WTC11 (cell line): ENCODE measurements at regions not wholly inside any gene's neighbourhood (a gene's known extent, or its start where the extent isn't known, plus 50 kb on each side); places are given as distances from the start of the nearest gene placed in this dataset.

Source experiments
- FOXP1 ChIP-seq: sonication (generic); formaldehyde crosslinking; IDR thresholded peaks from 2 replicates; pipeline ENCODE4 v1.8.0; 2022; ENCODE audit warnings: missing genetic modification reagents, mild to moderate bottlenecking, moderate library complexity, borderline replicate concordance
- GTF2I ChIP-seq: fragments of 250-450 bp; sonication (Bioruptor Pico); conservative IDR thresholded peaks from 2 replicates; pipeline ENCODE4 v1.4.0; 2021; ENCODE audit warnings: mild to moderate bottlenecking
- TEAD1 ChIP-seq: sonication (generic); formaldehyde crosslinking; IDR thresholded peaks from 2 replicates; pipeline ENCODE4 v1.8.0; 2022; ENCODE audit warnings: mild to moderate bottlenecking, missing genetic modification reagents
- TP53 ChIP-seq: sonication (generic); formaldehyde crosslinking; IDR thresholded peaks from 2 replicates; pipeline ENCODE4 v1.8.1; 2023; ENCODE audit warnings: mild to moderate bottlenecking, missing genetic modification reagents
- ZNF416 ChIP-seq: fragments of 250-450 bp; sonication (Bioruptor Pico); IDR thresholded peaks from 2 replicates; pipeline ENCODE4 v1.9.0; 2021; ENCODE audit warnings: mild to moderate bottlenecking, inconsistent platforms
- TF ChIP-seq, protein P1 (sequence below): sonication (generic); formaldehyde crosslinking; conservative IDR thresholded peaks from 2 replicates; pipeline ENCODE4 v1.8.1; 2022; ENCODE audit warnings: mild to moderate bottlenecking, missing genetic modification reagents
- TF ChIP-seq, protein P2 (sequence below): fragments of 200-600 bp; IDR thresholded peaks from 2 replicates; pipeline ENCODE4 v1.8.0; 2022; ENCODE audit warnings: antibody characterized with exemption
- TF ChIP-seq, protein P3 (sequence below): sonication (generic); formaldehyde crosslinking; conservative IDR thresholded peaks from 2 replicates; pipeline ENCODE4 v1.8.1; 2023; ENCODE audit warnings: mild to moderate bottlenecking, low read depth, missing genetic modification reagents, moderate library complexity
- TF ChIP-seq, protein P4 (sequence below): sonication (generic); formaldehyde crosslinking; IDR thresholded peaks from 2 replicates; pipeline ENCODE4 v1.8.1; 2023; ENCODE audit warnings: mild to moderate bottlenecking, moderate library complexity, missing genetic modification reagents
- TF ChIP-seq, protein P5 (sequence below): sonication (generic); formaldehyde crosslinking; IDR thresholded peaks from 2 replicates; pipeline ENCODE4 v1.8.0; 2023; ENCODE audit warnings: missing genetic modification reagents
- TF ChIP-seq, protein P6 (sequence below): sonication (generic); formaldehyde crosslinking; IDR thresholded peaks from 2 replicates; pipeline ENCODE4 v1.8.1; 2023; ENCODE audit warnings: mild to moderate bottlenecking, missing genetic modification reagents, moderate library complexity

DNA sequence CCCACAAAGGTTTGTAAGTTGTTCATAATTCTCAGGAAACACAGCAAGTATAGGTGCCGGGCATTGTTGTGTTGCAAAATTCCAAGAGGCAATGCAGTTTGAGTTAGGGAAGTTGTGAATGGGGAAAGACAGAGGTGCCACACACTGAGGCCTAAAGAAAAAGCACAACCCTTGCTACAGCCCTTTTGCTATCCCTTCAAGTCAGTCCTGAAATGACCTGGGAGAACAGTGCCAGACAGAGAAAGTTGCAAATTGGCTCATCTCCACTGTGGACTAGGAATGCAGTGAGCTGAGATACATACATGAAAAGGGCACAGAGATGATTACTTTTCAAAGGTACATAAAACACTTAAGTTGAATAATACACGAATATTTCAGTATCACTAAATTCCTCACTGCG lies 213.3 kb upstream of the TMTC1 start:
- TF ChIP-seq FOXP1 (CRISPR knock-in tag) (no peak), TEAD1 (CRISPR knock-in tag) (no peak), GTF2I (CRISPR knock-in tag) (no peak), TP53 (no peak), ZNF416 (CRISPR knock-in tag) (no peak)
- TF ChIP-seq, protein P1, sequence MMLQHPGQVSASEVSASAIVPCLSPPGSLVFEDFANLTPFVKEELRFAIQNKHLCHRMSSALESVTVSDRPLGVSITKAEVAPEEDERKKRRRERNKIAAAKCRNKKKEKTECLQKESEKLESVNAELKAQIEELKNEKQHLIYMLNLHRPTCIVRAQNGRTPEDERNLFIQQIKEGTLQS (CRISPR knock-in tag) = no peak
- TF ChIP-seq, protein P2, sequence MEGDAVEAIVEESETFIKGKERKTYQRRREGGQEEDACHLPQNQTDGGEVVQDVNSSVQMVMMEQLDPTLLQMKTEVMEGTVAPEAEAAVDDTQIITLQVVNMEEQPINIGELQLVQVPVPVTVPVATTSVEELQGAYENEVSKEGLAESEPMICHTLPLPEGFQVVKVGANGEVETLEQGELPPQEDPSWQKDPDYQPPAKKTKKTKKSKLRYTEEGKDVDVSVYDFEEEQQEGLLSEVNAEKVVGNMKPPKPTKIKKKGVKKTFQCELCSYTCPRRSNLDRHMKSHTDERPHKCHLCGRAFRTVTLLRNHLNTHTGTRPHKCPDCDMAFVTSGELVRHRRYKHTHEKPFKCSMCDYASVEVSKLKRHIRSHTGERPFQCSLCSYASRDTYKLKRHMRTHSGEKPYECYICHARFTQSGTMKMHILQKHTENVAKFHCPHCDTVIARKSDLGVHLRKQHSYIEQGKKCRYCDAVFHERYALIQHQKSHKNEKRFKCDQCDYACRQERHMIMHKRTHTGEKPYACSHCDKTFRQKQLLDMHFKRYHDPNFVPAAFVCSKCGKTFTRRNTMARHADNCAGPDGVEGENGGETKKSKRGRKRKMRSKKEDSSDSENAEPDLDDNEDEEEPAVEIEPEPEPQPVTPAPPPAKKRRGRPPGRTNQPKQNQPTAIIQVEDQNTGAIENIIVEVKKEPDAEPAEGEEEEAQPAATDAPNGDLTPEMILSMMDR = no peak
- TF ChIP-seq, protein P3, sequence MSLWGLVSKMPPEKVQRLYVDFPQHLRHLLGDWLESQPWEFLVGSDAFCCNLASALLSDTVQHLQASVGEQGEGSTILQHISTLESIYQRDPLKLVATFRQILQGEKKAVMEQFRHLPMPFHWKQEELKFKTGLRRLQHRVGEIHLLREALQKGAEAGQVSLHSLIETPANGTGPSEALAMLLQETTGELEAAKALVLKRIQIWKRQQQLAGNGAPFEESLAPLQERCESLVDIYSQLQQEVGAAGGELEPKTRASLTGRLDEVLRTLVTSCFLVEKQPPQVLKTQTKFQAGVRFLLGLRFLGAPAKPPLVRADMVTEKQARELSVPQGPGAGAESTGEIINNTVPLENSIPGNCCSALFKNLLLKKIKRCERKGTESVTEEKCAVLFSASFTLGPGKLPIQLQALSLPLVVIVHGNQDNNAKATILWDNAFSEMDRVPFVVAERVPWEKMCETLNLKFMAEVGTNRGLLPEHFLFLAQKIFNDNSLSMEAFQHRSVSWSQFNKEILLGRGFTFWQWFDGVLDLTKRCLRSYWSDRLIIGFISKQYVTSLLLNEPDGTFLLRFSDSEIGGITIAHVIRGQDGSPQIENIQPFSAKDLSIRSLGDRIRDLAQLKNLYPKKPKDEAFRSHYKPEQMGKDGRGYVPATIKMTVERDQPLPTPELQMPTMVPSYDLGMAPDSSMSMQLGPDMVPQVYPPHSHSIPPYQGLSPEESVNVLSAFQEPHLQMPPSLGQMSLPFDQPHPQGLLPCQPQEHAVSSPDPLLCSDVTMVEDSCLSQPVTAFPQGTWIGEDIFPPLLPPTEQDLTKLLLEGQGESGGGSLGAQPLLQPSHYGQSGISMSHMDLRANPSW (CRISPR knock-in tag) = no peak
- TF ChIP-seq, protein P4, sequence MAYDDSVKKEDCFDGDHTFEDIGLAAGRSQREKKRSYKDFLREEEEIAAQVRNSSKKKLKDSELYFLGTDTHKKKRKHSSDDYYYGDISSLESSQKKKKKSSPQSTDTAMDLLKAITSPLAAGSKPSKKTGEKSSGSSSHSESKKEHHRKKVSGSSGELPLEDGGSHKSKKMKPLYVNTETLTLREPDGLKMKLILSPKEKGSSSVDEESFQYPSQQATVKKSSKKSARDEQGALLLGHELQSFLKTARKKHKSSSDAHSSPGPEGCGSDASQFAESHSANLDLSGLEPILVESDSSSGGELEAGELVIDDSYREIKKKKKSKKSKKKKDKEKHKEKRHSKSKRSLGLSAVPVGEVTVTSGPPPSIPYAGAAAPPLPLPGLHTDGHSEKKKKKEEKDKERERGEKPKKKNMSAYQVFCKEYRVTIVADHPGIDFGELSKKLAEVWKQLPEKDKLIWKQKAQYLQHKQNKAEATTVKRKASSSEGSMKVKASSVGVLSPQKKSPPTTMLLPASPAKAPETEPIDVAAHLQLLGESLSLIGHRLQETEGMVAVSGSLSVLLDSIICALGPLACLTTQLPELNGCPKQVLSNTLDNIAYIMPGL = no peak
- TF ChIP-seq, protein P5, sequence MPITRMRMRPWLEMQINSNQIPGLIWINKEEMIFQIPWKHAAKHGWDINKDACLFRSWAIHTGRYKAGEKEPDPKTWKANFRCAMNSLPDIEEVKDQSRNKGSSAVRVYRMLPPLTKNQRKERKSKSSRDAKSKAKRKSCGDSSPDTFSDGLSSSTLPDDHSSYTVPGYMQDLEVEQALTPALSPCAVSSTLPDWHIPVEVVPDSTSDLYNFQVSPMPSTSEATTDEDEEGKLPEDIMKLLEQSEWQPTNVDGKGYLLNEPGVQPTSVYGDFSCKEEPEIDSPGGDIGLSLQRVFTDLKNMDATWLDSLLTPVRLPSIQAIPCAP = no peak
- TF ChIP-seq, protein P6, sequence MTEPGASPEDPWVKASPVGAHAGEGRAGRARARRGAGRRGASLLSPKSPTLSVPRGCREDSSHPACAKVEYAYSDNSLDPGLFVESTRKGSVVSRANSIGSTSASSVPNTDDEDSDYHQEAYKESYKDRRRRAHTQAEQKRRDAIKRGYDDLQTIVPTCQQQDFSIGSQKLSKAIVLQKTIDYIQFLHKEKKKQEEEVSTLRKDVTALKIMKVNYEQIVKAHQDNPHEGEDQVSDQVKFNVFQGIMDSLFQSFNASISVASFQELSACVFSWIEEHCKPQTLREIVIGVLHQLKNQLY = no peak
